Stimulated activated memory B cell treated with anti-CD40 and anti-IgM and Interleukin-4, amounts not matched to agents 10 μg/mL and 1 μg/mL and 100 μg/mL, for 72 hours (primary cell): ENCODE measurements at regions not wholly inside any gene's neighbourhood (a gene's known extent, or its start where the extent isn't known, plus 50 kb on each side); places are given as distances from the start of the nearest gene placed in this dataset.
A peak's percentile ranks its signal among the peaks of the same experiment; 100 is the strongest.
"Not testable (repeated sequence)": the region's sequence is repeated elsewhere in the genome, so short reads cannot be mapped to it uniquely, and the experiment has no call there.

Experiments
- ATAC-seq: fragments of 150-1000 bp; cut with Tn5 transposase; 2 replicates; pipeline ENCODE4 v1.10.0; 2021
- H3K27ac Mint-ChIP-seq: one replicate; pipeline ENCODE4 v1.8.0; 2022; ENCODE audit warnings: mild to moderate bottlenecking, mixed read lengths
- H3K27me3 Mint-ChIP-seq: one replicate; pipeline ENCODE4 v1.8.0; 2022; ENCODE audit warnings: mixed read lengths
- H3K36me3 Mint-ChIP-seq: one replicate; pipeline ENCODE4 v1.8.0; 2022; ENCODE audit warnings: mixed read lengths
- H3K4me1 Mint-ChIP-seq: one replicate; pipeline ENCODE4 v1.8.0; 2022; ENCODE audit warnings: mixed read lengths
- H3K4me3 Mint-ChIP-seq: one replicate; pipeline ENCODE4 v1.8.0; 2022; ENCODE audit warnings: mild to moderate bottlenecking, moderate library complexity, mixed read lengths
- H3K9me3 Mint-ChIP-seq: one replicate; pipeline ENCODE4 v1.8.0; 2022; ENCODE audit warnings: mixed read lengths

- no peaks in the 10 kb centered on the region for H3K27me3 Mint-ChIP-seq
- no peak for ATAC-seq
- peaks cover 47% of the 10 kb centered on the region for H3K4me1 Mint-ChIP-seq
- H3K4me3 Mint-ChIP-seq = peak overlapping the region; percentile 21
- H3K9me3 Mint-ChIP-seq = no peaks in the 10 kb centered on the region
- peak overlapping the region; percentile 76 for H3K27ac Mint-ChIP-seq
- H3K36me3 Mint-ChIP-seq = peaks cover 36% of the 10 kb centered on the region
These were observed 69.7 kb downstream of the GLYATL1 start for GRCh38 chr11:59008947-59009346.

- Mint-ChIP-seq H3K27ac (peak overlapping the region; percentile 76), H3K27me3 (no peaks in the 10 kb centered on the region), H3K9me3 (no peaks in the 10 kb centered on the region), H3K36me3 (peaks cover 43% of the 10 kb centered on the region), H3K4me1 (peaks cover 54% of the 10 kb centered on the region), H3K4me3 (no peak overlapping the region)
- ATAC-seq = peak; percentile 67
These were observed 70.4 kb downstream of the GLYATL1 start for GRCh38 chr11:59009661-59010060.

GRCh38 chr11:59010708-59011107 is 71.4 kb downstream of the GLYATL1 start:
- Mint-ChIP-seq H3K27ac (peak overlapping the region; percentile 76), H3K27me3 (no peaks in the 10 kb centered on the region), H3K36me3 (peaks cover 46% of the 10 kb centered on the region), H3K9me3 (no peaks in the 10 kb centered on the region), H3K4me3 (no peak overlapping the region), H3K4me1 (peaks cover 59% of the 10 kb centered on the region)
- ATAC-seq = no peak

- H3K36me3 Mint-ChIP-seq = peaks cover 52% of the 10 kb centered on the region
These were observed 72.5 kb downstream of the GLYATL1 start for GRCh38 chr11:59011655-59012397.

GRCh38 chr11:59012398-59013265 is 73.3 kb downstream of the GLYATL1 start:
- H3K27me3 Mint-ChIP-seq = no peaks in the 10 kb centered on the region
- no peak overlapping the region for H3K4me3 Mint-ChIP-seq
- peaks cover 59% of the 10 kb centered on the region for H3K4me1 Mint-ChIP-seq
- no peaks in the 10 kb centered on the region for H3K9me3 Mint-ChIP-seq
- ATAC-seq = no peak
- H3K27ac Mint-ChIP-seq = peak overlapping the region; percentile 35
- peaks cover 55% of the 10 kb centered on the region for H3K36me3 Mint-ChIP-seq

More at GRCh38 chr11:59011655-59012397, 72.5 kb downstream of the GLYATL1 start:
- Mint-ChIP-seq H3K27ac (peak overlapping the region; percentile 35), H3K4me1 (peaks cover 59% of the 10 kb centered on the region), H3K4me3 (no peak overlapping the region), H3K27me3 (no peaks in the 10 kb centered on the region), H3K9me3 (no peaks in the 10 kb centered on the region)
- ATAC-seq = peak; percentile 48

GRCh38 chr11:59025097-59025496 is 61.0 kb upstream of the GLYATL1B start:
- H3K4me1 Mint-ChIP-seq = peaks cover 5% of the 10 kb centered on the region
- no peak for ATAC-seq
- peaks cover 5% of the 10 kb centered on the region for H3K36me3 Mint-ChIP-seq
- no peak overlapping the region for H3K4me3 Mint-ChIP-seq
- no peak overlapping the region for H3K27ac Mint-ChIP-seq
- H3K27me3 Mint-ChIP-seq = no peaks in the 10 kb centered on the region
- H3K9me3 Mint-ChIP-seq = no peaks in the 10 kb centered on the region

- H3K36me3 Mint-ChIP-seq = no peaks in the 10 kb centered on the region
- H3K4me3 Mint-ChIP-seq = no peak overlapping the region
- H3K27me3 Mint-ChIP-seq = no peaks in the 10 kb centered on the region
- no peaks in the 10 kb centered on the region for H3K9me3 Mint-ChIP-seq
- peaks cover 5% of the 10 kb centered on the region for H3K4me1 Mint-ChIP-seq
- ATAC-seq = no peak
- peak overlapping the region; percentile 34 for H3K27ac Mint-ChIP-seq
These were observed 58.0 kb upstream of the GLYATL1B start for GRCh38 chr11:59028105-59028504.

GRCh38 chr11:59029366-59029889 is 56.7 kb upstream of the GLYATL1B start:
- Mint-ChIP-seq H3K4me3 (no peak overlapping the region), H3K27ac (no peak overlapping the region), H3K9me3 (no peaks in the 10 kb centered on the region), H3K36me3 (no peaks in the 10 kb centered on the region), H3K27me3 (no peaks in the 10 kb centered on the region), H3K4me1 (peaks cover 5% of the 10 kb centered on the region)
- ATAC-seq = no peak

GRCh38 chr11:59030037-59030436 is 56.1 kb upstream of the GLYATL1B start:
- no peak for ATAC-seq
- H3K4me1 Mint-ChIP-seq = peaks cover 5% of the 10 kb centered on the region
- H3K27me3 Mint-ChIP-seq = no peaks in the 10 kb centered on the region
- H3K9me3 Mint-ChIP-seq = no peaks in the 10 kb centered on the region
- no peaks in the 10 kb centered on the region for H3K36me3 Mint-ChIP-seq
- no peak overlapping the region for H3K4me3 Mint-ChIP-seq
- H3K27ac Mint-ChIP-seq = no peak overlapping the region

GRCh38 chr11:59031746-59032145 is 54.4 kb upstream of the GLYATL1B start:
- not testable (repeated sequence) for H3K4me3 Mint-ChIP-seq, H3K36me3 Mint-ChIP-seq, H3K9me3 Mint-ChIP-seq, H3K27me3 Mint-ChIP-seq, H3K4me1 Mint-ChIP-seq, ATAC-seq, H3K27ac Mint-ChIP-seq
